ENCODE measurements at regions not wholly inside any gene's neighbourhood (a gene's known extent, or its start where the extent isn't known, plus 50 kb on each side); places are given as distances from the start of the nearest gene placed in this dataset.

- Histone ChIP-seq H3F3A (replicated peaks; ENCODE audit: insufficient read depth) (no peaks in the 10 kb centered on the region), H3K27me3 (ENCODE audit: insufficient read depth) (no peaks in the 10 kb centered on the region), H3K4me3 (ENCODE audit: low read depth in 2 of 2, low read length in 1 of 2) (no peak overlapping the region), H2AFZ (ENCODE audit: low read depth) (no peak overlapping the region), H3K36me3 (replicated peaks in 1 of 2; ENCODE audit: control insufficient read depth in 1 of 2, insufficient read depth in 2 of 2, low read length in 1 of 2) (no peaks in the 10 kb centered on the region), H4K20me1 (ENCODE audit: insufficient read depth) (no peaks in the 10 kb centered on the region), H3K27ac (ENCODE audit: low read depth in 2 of 2, low read length in 1 of 2) (no peak overlapping the region), H3K9me2 (no peaks in the 10 kb centered on the region), H3K79me2 (ENCODE audit: insufficient read depth) (no peaks in the 10 kb centered on the region), H3K4me1 (ENCODE audit: control insufficient read depth in 1 of 2, insufficient read depth in 2 of 2, low read depth in 1 of 2, low read length in 1 of 2) (no peaks in the 10 kb centered on the region), H3K9me3 (no peaks in the 10 kb centered on the region), H3K4me2 (no peak overlapping the region), H3K9ac (no peak overlapping the region)
- CTCF ChIA-PET, result interaction anchor here (1.9 to 2.8 kb wide), 2 partner anchors 31 to 162 kb away, joined by 4 to 11 read pairs; no protein-coding TSS in a partner anchor
- WGBS (ENCODE audit: low lambda C conversion rate), result 3% methylated on average over 2 of the region's 2 CpGs
- POLR2A ChIA-PET, result no interaction called here
- no peak for DNase-seq
- no peak for TF ChIP-seq SIN3A (IDR thresholded peaks at IDR 0.05; ENCODE audit: borderline replicate concordance, low read depth, low read length)
- no peak for TF ChIP-seq NFIC (IDR thresholded peaks at IDR 0.05; ENCODE audit: borderline replicate concordance)
- no peak for TF ChIP-seq RCOR1 (IDR thresholded peaks at IDR 0.05; ENCODE audit: low read length)
- TF ChIP-seq, protein P1, sequence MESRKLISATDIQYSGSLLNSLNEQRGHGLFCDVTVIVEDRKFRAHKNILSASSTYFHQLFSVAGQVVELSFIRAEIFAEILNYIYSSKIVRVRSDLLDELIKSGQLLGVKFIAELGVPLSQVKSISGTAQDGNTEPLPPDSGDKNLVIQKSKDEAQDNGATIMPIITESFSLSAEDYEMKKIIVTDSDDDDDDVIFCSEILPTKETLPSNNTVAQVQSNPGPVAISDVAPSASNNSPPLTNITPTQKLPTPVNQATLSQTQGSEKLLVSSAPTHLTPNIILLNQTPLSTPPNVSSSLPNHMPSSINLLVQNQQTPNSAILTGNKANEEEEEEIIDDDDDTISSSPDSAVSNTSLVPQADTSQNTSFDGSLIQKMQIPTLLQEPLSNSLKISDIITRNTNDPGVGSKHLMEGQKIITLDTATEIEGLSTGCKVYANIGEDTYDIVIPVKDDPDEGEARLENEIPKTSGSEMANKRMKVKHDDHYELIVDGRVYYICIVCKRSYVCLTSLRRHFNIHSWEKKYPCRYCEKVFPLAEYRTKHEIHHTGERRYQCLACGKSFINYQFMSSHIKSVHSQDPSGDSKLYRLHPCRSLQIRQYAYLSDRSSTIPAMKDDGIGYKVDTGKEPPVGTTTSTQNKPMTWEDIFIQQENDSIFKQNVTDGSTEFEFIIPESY (IDR thresholded peaks at IDR 0.05; ENCODE audit: borderline replicate concordance, low read depth), result no peak
- no peak for TF ChIP-seq REST (IDR thresholded peaks at IDR 0.05; ENCODE audit: low read depth, low read length)
- no peak for TF ChIP-seq TAF1 (IDR thresholded peaks at IDR 0.05; ENCODE audit: borderline replicate concordance, low read depth, low read length)
- TF ChIP-seq YY1 (IDR thresholded peaks at IDR 0.05; ENCODE audit: low read depth), result no peak
- no peak for TF ChIP-seq JUND (IDR thresholded peaks at IDR 0.05)
- TF ChIP-seq, protein P2, sequence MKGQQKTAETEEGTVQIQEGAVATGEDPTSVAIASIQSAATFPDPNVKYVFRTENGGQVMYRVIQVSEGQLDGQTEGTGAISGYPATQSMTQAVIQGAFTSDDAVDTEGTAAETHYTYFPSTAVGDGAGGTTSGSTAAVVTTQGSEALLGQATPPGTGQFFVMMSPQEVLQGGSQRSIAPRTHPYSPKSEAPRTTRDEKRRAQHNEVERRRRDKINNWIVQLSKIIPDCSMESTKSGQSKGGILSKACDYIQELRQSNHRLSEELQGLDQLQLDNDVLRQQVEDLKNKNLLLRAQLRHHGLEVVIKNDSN (IDR thresholded peaks at IDR 0.05; ENCODE audit: borderline replicate concordance, low read depth), result no peak
- no peak for TF ChIP-seq GATA2 (CRISPR knock-in tag; IDR thresholded peaks at IDR 0.05)
- no peak for TF ChIP-seq FOSL2 (IDR thresholded peaks at IDR 0.05; ENCODE audit: borderline replicate concordance, low read depth)
- no peak for TF ChIP-seq TEAD4 (IDR thresholded peaks at IDR 0.05; ENCODE audit: borderline replicate concordance, insufficient read depth)
- TF ChIP-seq NRF1 (IDR thresholded peaks at IDR 0.05; ENCODE audit: low read depth, low read length), result no peak
- TF ChIP-seq MAX (IDR thresholded peaks at IDR 0.05; ENCODE audit: low read depth), result no peak
- TF ChIP-seq ELF1 (IDR thresholded peaks at IDR 0.05), result no peak
Measured at GRCh38 chr7:42714356-42714755, 197.5 kb downstream of the C7orf25 start.

Measured in SK-N-SH (cell line).